Endothelial cell of umbilical vein (primary cell): ENCODE measurements at regions not wholly inside any gene's neighbourhood (a gene's known extent, or its start where the extent isn't known, plus 50 kb on each side); places are given as distances from the start of the nearest gene placed in this dataset.

Experiments used
- BruUV-seq: library from RNA; stranded (reverse); fragments of 400-500 nt; replicated peaks from 2 replicates; lab custom pipeline; 2021; lab: Mats Ljungman, UMichigan
- CTCF ChIA-PET: fragments of 300-600, 350-600 bp; sonication (Branson Sonifier 250); formaldehyde crosslinking; loops from one replicate; lab custom pipeline; 2021; ENCODE audit warnings: antibody characterized with exemption, inconsistent platforms; lab: Charles Lee
- POLR2A ChIA-PET: fragments of 300-600, 350-600 bp; sonication (Branson Sonifier 250); formaldehyde crosslinking; loops from one replicate; lab custom pipeline; 2021; ENCODE audit warnings: antibody characterized with exemption, inconsistent platforms; lab: Charles Lee
- DNase-seq: peaks from one replicate; pipeline ENCODE4 v3.0.0-alpha.2; 2011; ENCODE audit warnings: low read depth, low spot score
- FAIRE-seq: peaks from 2 replicates; lab custom pipeline; 2011; peaks lifted over from hg19 to GRCh38; lab: Jason Lieb, UNC
- H2AFZ ChIP-seq: 2 replicates; pipeline ENCODE4 v1.6.0; 2012; ENCODE audit warnings: low read depth, low read length, control low read depth, inconsistent platforms
- H3K27ac ChIP-seq: 2 replicates; pipeline ENCODE4 v1.5.1; 2011; ENCODE audit warnings: low read depth, mild to moderate bottlenecking, control low read depth, low read length, moderate library complexity; ENCODE audit not compliant: insufficient read depth
- H3K27me3 ChIP-seq, 2 experiments: 2 replicates each; pipeline versions ENCODE4 v1.6.0 to v1.6.1; 2011; ENCODE audit warnings: low read length in 2 of 2, mixed read lengths in 1 of 2; ENCODE audit not compliant: control insufficient read depth in 2 of 2, insufficient read depth in 2 of 2
- H3K36me3 ChIP-seq, 2 experiments: 2 replicates in 1 of 2; 3 replicates in 1 of 2; pipeline ENCODE4 v1.5.1; 2011; ENCODE audit warnings: low read length in 2 of 2, mild to moderate bottlenecking in 1 of 2, moderate library complexity in 1 of 2; ENCODE audit not compliant: control insufficient read depth in 2 of 2, insufficient read depth in 2 of 2; ENCODE audit errors: extremely low read depth in 1 of 2
- H3K4me1 ChIP-seq: 3 replicates; pipeline ENCODE4 v1.5.1; 2011; ENCODE audit warnings: mild to moderate bottlenecking, low read length; ENCODE audit not compliant: control insufficient read depth, insufficient read depth; ENCODE audit errors: extremely low read depth
- H3K4me2 ChIP-seq: 2 replicates; pipeline ENCODE4 v1.6.1; 2011; ENCODE audit warnings: low read length, control low read depth, mixed read lengths; ENCODE audit not compliant: insufficient read depth
- H3K4me3 ChIP-seq, 3 experiments: fragments of 200-600 bp in 1 of 3; sonication (generic), shearing (Covaris generic) in 1 of 3; replicated peaks in 1 of 3; 2 replicates each; pipeline ENCODE4 v1.5.1; 2011 to 2016; ENCODE audit warnings: control low read depth in 3 of 3, low read length in 3 of 3, mild to moderate bottlenecking in 2 of 3, inconsistent platforms in 1 of 3, low read depth in 1 of 3, moderate library complexity in 1 of 3; ENCODE audit not compliant: insufficient read depth in 1 of 3
- H3K79me2 ChIP-seq: 2 replicates; pipeline ENCODE4 v1.6.0; 2012; ENCODE audit warnings: low read length, inconsistent platforms; ENCODE audit not compliant: control insufficient read depth, insufficient read depth
- H3K9ac ChIP-seq: replicated peaks from 2 replicates; pipeline ENCODE3; 2011; ENCODE audit warnings: low read length, control low read depth; ENCODE audit not compliant: insufficient read depth; ENCODE audit errors: extremely low read depth
- H3K9me1 ChIP-seq: replicated peaks from 3 replicates; pipeline ENCODE4 v1.6.0; 2011; ENCODE audit warnings: mild to moderate bottlenecking, low read length; ENCODE audit not compliant: control insufficient read depth, insufficient read depth; ENCODE audit errors: extremely low read depth
- H3K9me3 ChIP-seq: replicated peaks from 2 replicates; pipeline ENCODE4 v1.5.1; 2012; ENCODE audit warnings: low read length, inconsistent platforms; ENCODE audit not compliant: control insufficient read depth, insufficient read depth
- H4K20me1 ChIP-seq: replicated peaks from 2 replicates; pipeline ENCODE3; 2011; ENCODE audit warnings: mild to moderate bottlenecking, low read length; ENCODE audit not compliant: control insufficient read depth, insufficient read depth; ENCODE audit errors: extremely low read depth
- FOS ChIP-seq: IDR thresholded peaks from 2 replicates; pipeline ENCODE4 v1.6.1; 2011; ENCODE audit warnings: mild to moderate bottlenecking, low read length, moderate library complexity, borderline replicate concordance; ENCODE audit not compliant: insufficient read depth
- GATA2 ChIP-seq: IDR thresholded peaks from 2 replicates; pipeline ENCODE4 v1.7.0; 2011; ENCODE audit warnings: low read depth, mild to moderate bottlenecking, moderate library complexity, mixed read lengths, low read length; ENCODE audit not compliant: insufficient read length, insufficient read depth
- JUN ChIP-seq: IDR thresholded peaks from 2 replicates; pipeline ENCODE4 v1.6.1; 2011; ENCODE audit warnings: borderline replicate concordance, low read depth; ENCODE audit not compliant: insufficient read length, insufficient read depth
- POLR2A ChIP-seq: IDR thresholded peaks from 2 replicates; pipeline ENCODE4 v1.6.1; 2012; ENCODE audit warnings: low read depth, mild to moderate bottlenecking, control low read depth, low read length
- POLR2AphosphoS5 ChIP-seq: IDR thresholded peaks from 2 replicates; pipeline ENCODE4 v1.6.1; 2012; ENCODE audit warnings: low read depth, mild to moderate bottlenecking, control low read depth, low read length, moderate library complexity; ENCODE audit not compliant: insufficient read depth
- dilution Hi-C: fragments of 300-500 bp; cut with MboI; formaldehyde crosslinking; loops from one replicate; pipeline ENCODE4 v1.15.0; 2019; ENCODE audit warnings: low sequenced_read_pairs; ENCODE audit not compliant: extremely low pct_ligation_motif_present
- intact Hi-C: fragments of 100-400 bp; cut with micrococcal nuclease; formaldehyde crosslinking; loops from one replicate; pipeline ENCODE4 v1.10.0; 2022
- TF ChIP-seq, protein P1 (sequence below): IDR thresholded peaks from 2 replicates; pipeline ENCODE4 v1.6.1; 2011; ENCODE audit not compliant: insufficient read depth, insufficient read length

DNA sequence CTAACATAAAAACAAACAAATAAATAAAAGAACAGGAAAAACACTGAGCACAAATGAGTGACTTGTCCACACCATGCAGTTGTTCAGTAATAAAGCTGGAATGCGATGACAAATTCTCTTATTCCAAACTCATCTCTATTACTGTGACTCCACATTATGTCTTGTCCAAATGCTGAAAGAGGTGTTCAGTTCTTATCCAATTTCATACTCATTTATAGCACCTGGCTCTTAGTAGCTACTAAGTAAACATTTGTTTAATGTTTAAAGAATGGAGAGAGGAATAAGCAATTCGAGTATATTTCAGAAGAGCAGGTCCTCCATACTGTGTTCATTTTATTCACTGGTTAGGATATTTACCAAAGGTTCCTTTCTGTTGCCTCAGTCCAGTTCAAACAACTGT, 439.0 kb upstream of the JAG1 start:
- H3K9me1 ChIP-seq, result no peaks in the 10 kb centered on the region
- H3K27me3 ChIP-seq, result no peaks in the 10 kb centered on the region
- DNase-seq (no peak), FAIRE-seq (no peak)
- no peaks in the 10 kb centered on the region for H3K79me2 ChIP-seq
- H3K36me3 ChIP-seq, result no peaks in the 10 kb centered on the region
- H3K9ac ChIP-seq, result no peak overlapping the region
- intact Hi-C loops, result loop anchor here (5.0 kb wide), 2 partner anchors 89 to 441 kb away; partner anchors contain the start of gene JAG1
- H3K9me3 ChIP-seq, result no peaks in the 10 kb centered on the region
- H3K27ac ChIP-seq, result no peak overlapping the region
- BruUV-seq, result no TSS peak
- dilution Hi-C loops, result no loop called here
- H3K4me2 ChIP-seq, result no peak overlapping the region
- no peak overlapping the region for H2AFZ ChIP-seq
- H3K4me3 ChIP-seq, result no peak overlapping the region
- H3K4me1 ChIP-seq, result peaks cover 18% of the 10 kb centered on the region
- CTCF ChIA-PET, result no interaction called here
- H4K20me1 ChIP-seq, result no peaks in the 10 kb centered on the region
- no peak for TF ChIP-seq POLR2AphosphoS5
- TF ChIP-seq POLR2A, result no peak
- no peak for TF ChIP-seq FOS
- TF ChIP-seq, protein P1, sequence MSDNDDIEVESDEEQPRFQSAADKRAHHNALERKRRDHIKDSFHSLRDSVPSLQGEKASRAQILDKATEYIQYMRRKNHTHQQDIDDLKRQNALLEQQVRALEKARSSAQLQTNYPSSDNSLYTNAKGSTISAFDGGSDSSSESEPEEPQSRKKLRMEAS, result no peak
- TF ChIP-seq GATA2, result no peak
- POLR2A ChIA-PET, result no interaction called here

DNA sequence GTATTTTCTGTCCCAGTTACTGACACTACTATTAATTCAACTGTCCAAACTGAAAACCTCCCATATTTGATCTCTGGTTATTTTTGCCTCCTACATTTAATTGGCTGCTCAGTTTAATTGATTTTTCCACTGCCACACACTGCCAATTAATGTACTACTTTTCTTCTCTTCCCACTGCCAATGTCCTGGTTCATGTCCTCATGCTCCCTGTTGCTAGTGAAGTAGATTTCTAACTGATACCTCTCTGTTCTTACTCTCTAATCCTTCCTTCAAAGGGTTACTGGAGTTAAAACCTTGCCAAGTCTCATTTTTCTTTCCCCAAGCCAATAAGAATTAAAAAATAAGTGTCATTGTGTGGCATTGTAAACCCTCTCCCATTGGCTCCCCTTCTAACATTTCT, 440.6 kb upstream of the JAG1 start:
- dilution Hi-C loops, result no loop called here
- Histone ChIP-seq H3K9me1 (no peaks in the 10 kb centered on the region), H3K4me1 (peaks cover 31% of the 10 kb centered on the region), H4K20me1 (no peaks in the 10 kb centered on the region), H3K27ac (no peak overlapping the region), H3K4me2 (no peak overlapping the region), H3K36me3 (no peaks in the 10 kb centered on the region), H3K4me3 (no peak overlapping the region), H3K79me2 (no peaks in the 10 kb centered on the region), H3K27me3 (no peaks in the 10 kb centered on the region), H3K9me3 (no peaks in the 10 kb centered on the region), H2AFZ (no peak overlapping the region), H3K9ac (no peak overlapping the region)
- POLR2A ChIA-PET, result no interaction called here
- no TSS peak for BruUV-seq
- TF ChIP-seq JUN (no peak), POLR2A (no peak), POLR2AphosphoS5 (no peak)
- CTCF ChIA-PET, result interaction anchor here (0.9 kb wide), 1 partner anchor 8 kb away, joined by 3 read pairs; no protein-coding TSS in a partner anchor
- FAIRE-seq (no peak), DNase-seq (no peak)
- intact Hi-C loops, result loop anchor here (5.0 kb wide), 2 partner anchors 88 to 442 kb away; partner anchors contain the start of gene JAG1
